Transverse colon (tissue), 4 donors: ENCODE measurements at regions not wholly inside any gene's neighbourhood (a gene's known extent, or its start where the extent isn't known, plus 50 kb on each side); places are given as distances from the start of the nearest gene placed in this dataset.

Experiments used
- CTCF ChIP-seq, 5 experiments: fragments of 200-600 bp in 3 of 5; fragments of 450-650 bp in 2 of 5; sonication (generic) in 3 of 5; IDR thresholded peaks; 1 replicate in 2 of 5; 2 replicates in 3 of 5; pipeline ENCODE4 v1.5.1; 2016 to 2017; ENCODE audit warnings: antibody characterized with exemption in 5 of 5, inconsistent platforms in 3 of 5, mild to moderate bottlenecking in 2 of 5, moderate library complexity in 1 of 5
- EP300 ChIP-seq: sonication (generic); formaldehyde crosslinking; IDR thresholded peaks from one replicate; pipeline ENCODE4 v1.6.1; 2017; ENCODE audit warnings: antibody characterized with exemption, low read depth
- POLR2A ChIP-seq: fragments of 450-650 bp; IDR thresholded peaks from one replicate; pipeline ENCODE4 v1.6.1; 2016; ENCODE audit warnings: antibody characterized with exemption, mild to moderate bottlenecking, moderate library complexity
- POLR2AphosphoS5 ChIP-seq, 3 donors: sonication (generic); formaldehyde crosslinking; IDR thresholded peaks; one replicate each; pipeline ENCODE4 v1.6.1; 2016; ENCODE audit warnings: antibody characterized with exemption in 3 of 3

DNA sequence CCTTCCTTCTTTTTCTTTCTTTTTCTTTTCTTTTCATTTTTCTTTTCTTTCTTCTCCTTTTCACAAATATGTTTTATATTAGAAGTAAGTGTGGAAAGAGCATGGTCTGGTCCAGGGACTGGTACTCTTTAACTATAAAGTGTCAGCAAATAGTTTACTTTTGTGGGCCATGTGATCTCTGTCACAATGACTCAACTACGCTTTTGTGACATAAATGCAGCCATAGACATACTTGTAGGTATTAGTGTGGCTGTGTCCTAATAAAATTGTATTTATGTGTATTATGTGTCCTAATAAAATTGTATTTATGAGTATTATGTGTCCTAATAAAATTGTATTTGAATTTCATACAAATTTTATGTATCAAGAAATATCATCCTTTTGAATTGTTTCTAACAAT is 749.1 kb upstream of the ARPP21 start:
- TF ChIP-seq CTCF (IDR thresholded peaks at IDR 0.05) = no peak
- TF ChIP-seq EP300 = no peak
- TF ChIP-seq POLR2AphosphoS5 (IDR thresholded peaks at IDR 0.05) = no peak
- no peak for TF ChIP-seq POLR2A
